ENCODE measurements at regions not wholly inside any gene's neighbourhood (a gene's known extent, or its start where the extent isn't known, plus 50 kb on each side); places are given as distances from the start of the nearest gene placed in this dataset.

DNA sequence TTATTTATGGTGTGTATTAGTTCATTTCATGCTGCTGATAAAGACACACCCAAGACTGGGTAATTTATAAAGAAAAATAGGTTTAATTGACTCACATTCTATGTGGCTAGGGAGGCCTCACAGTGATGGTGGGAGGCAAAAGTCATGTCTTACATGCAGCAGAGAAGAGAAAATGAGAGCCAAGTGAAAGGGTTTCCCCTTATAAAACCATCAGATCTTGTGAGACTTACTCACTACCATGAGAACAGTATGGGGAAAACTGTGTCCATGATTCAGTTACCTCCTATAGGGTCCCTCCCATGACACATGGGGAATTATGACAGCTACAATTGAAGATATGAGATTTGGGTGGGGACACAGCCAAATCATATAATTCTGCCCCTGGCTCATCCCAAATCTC is 150.0 kb upstream of the AHI1 start:
- TF ChIP-seq POLR2A (IDR thresholded peaks at IDR 0.05), result no peak
- no peak for TF ChIP-seq CTCF (IDR thresholded peaks at IDR 0.05)

Data from body of pancreas (tissue), 4 donors.